CD14-positive monocyte (primary cell): ENCODE measurements at regions not wholly inside any gene's neighbourhood (a gene's known extent, or its start where the extent isn't known, plus 50 kb on each side); places are given as distances from the start of the nearest gene placed in this dataset.

Experiments used
- DNase-seq, 3 donors: peaks; one replicate each; pipeline ENCODE4 v3.0.0-alpha.2; 2011 to 2022
- H2AFZ ChIP-seq: 2 replicates; pipeline ENCODE4 v1.6.0; 2012; ENCODE audit warnings: mild to moderate bottlenecking, low read depth, low read length, inconsistent platforms; ENCODE audit not compliant: insufficient read depth, poor library complexity, severe bottlenecking
- H3K27ac ChIP-seq, 2 donors: 1 replicate in 1 of 2; 2 replicates in 1 of 2; pipeline ENCODE4 v1.5.1; 2012 to 2013; ENCODE audit warnings: low read length in 2 of 2, control low read depth in 1 of 2, inconsistent platforms in 1 of 2, low read depth in 1 of 2, mild to moderate bottlenecking in 1 of 2
- H3K27me3 ChIP-seq, 2 donors: one replicate each; pipeline versions ENCODE4 v1.6.0 to v1.6.1; 2011 to 2013; ENCODE audit warnings: low read length in 2 of 2; ENCODE audit not compliant: control insufficient read depth in 2 of 2, insufficient read depth in 2 of 2
- H3K36me3 ChIP-seq, 2 donors: replicated peaks in 1 of 2; 1 replicate in 1 of 2; 2 replicates in 1 of 2; pipeline versions ENCODE4 v1.5.1 to v1.6.1; 2012 to 2013; ENCODE audit warnings: low read length in 2 of 2, control low read depth in 1 of 2, inconsistent platforms in 1 of 2, mild to moderate bottlenecking in 1 of 2; ENCODE audit not compliant: insufficient read depth in 2 of 2, control insufficient read depth in 1 of 2
- H3K4me1 ChIP-seq, 2 donors: 1 replicate in 1 of 2; 2 replicates in 1 of 2; pipeline versions ENCODE4 v1.5.1 to v1.6.1; 2012 to 2013; ENCODE audit warnings: low read length in 2 of 2, control low read depth in 1 of 2, inconsistent platforms in 1 of 2, mild to moderate bottlenecking in 1 of 2, moderate library complexity in 1 of 2; ENCODE audit not compliant: insufficient read depth in 2 of 2, control insufficient read depth in 1 of 2
- H3K4me2 ChIP-seq: replicated peaks from 2 replicates; pipeline ENCODE3; 2012; ENCODE audit warnings: low read length, moderate library complexity, mild to moderate bottlenecking; ENCODE audit not compliant: poor library complexity, severe bottlenecking; ENCODE audit errors: extremely low read depth
- H3K4me3 ChIP-seq, 3 experiments: fragments of 200-600 bp in 1 of 3; sonication (generic) in 1 of 3; replicated peaks in 1 of 3; 1 replicate in 2 of 3; 2 replicates in 1 of 3; pipeline ENCODE4 v1.5.1; 2011 to 2013; ENCODE audit warnings: low read length in 3 of 3, mild to moderate bottlenecking in 3 of 3, control low read depth in 2 of 3, low read depth in 2 of 3, inconsistent platforms in 1 of 3, moderate library complexity in 1 of 3
- H3K79me2 ChIP-seq: 2 replicates; pipeline ENCODE4 v1.6.0; 2012; ENCODE audit warnings: mild to moderate bottlenecking, control low read depth, inconsistent platforms, low read length, moderate library complexity; ENCODE audit not compliant: insufficient read depth
- H3K9ac ChIP-seq: 2 replicates; pipeline ENCODE4 v1.6.0; 2017; ENCODE audit warnings: low read length, mild to moderate bottlenecking; ENCODE audit not compliant: insufficient read depth, poor library complexity, severe bottlenecking
- H3K9me3 ChIP-seq, 2 donors: replicated peaks in 1 of 2; 1 replicate in 1 of 2; 2 replicates in 1 of 2; pipeline versions ENCODE4 v1.5.1 to v1.6.1; 2012 to 2013; ENCODE audit warnings: low read length in 2 of 2, control low read depth in 1 of 2; ENCODE audit not compliant: control insufficient read depth in 1 of 2, insufficient read depth in 1 of 2
- H4K20me1 ChIP-seq: 2 replicates; pipeline ENCODE4 v1.6.0; 2012; ENCODE audit warnings: mild to moderate bottlenecking, low read length, control low read depth, moderate library complexity; ENCODE audit not compliant: insufficient read depth
- H3K27ac Mint-ChIP-seq, 7 donors: one replicate each; pipeline ENCODE4 v1.8.0; 2020; ENCODE audit warnings: mild to moderate bottlenecking in 7 of 7, mixed read lengths in 7 of 7, moderate library complexity in 6 of 7, inconsistent platforms in 2 of 7
- H3K27me3 Mint-ChIP-seq, 3 donors: one replicate each; pipeline ENCODE4 v1.8.0; 2021 to 2022; ENCODE audit warnings: low read depth in 3 of 3, mild to moderate bottlenecking in 3 of 3, mixed read lengths in 3 of 3, moderate library complexity in 3 of 3, inconsistent platforms in 1 of 3
- H3K36me3 Mint-ChIP-seq, 2 donors: one replicate each; pipeline ENCODE4 v1.8.0; 2020; ENCODE audit warnings: mixed read lengths in 2 of 2, inconsistent platforms in 1 of 2, mild to moderate bottlenecking in 1 of 2
- H3K4me1 Mint-ChIP-seq: one replicate; pipeline ENCODE4 v1.8.0; 2020; ENCODE audit warnings: mild to moderate bottlenecking, mixed read lengths
- H3K4me3 Mint-ChIP-seq, 2 donors: one replicate each; pipeline ENCODE4 v1.8.0; 2020; ENCODE audit warnings: mild to moderate bottlenecking in 2 of 2, mixed read lengths in 2 of 2, moderate library complexity in 1 of 2
- H3K9me3 Mint-ChIP-seq, 7 donors: one replicate each; pipeline ENCODE4 v1.8.0; 2020 to 2022; ENCODE audit warnings: mixed read lengths in 7 of 7, mild to moderate bottlenecking in 6 of 7, moderate library complexity in 6 of 7, inconsistent platforms in 2 of 7
- WGBS: methylation state at CpG from one replicate; pipeline ENCODE4 v1.1.5; 2013; ENCODE audit warnings: missing lambda C conversion rate; ENCODE audit not compliant: insufficient coverage; 5-methylcytosine and 5-hydroxymethylcytosine counted together
- intact Hi-C, 2 donors: fragments of 100-400 bp; cut with micrococcal nuclease; formaldehyde crosslinking; loops; one replicate each; pipeline versions ENCODE4 v1.15.0 to v1.15.1; 2023
- TF ChIP-seq, protein P1 (sequence below): fragments of 200-600 bp; IDR thresholded peaks from one replicate; pipeline ENCODE4 v1.8.0; 2022; ENCODE audit warnings: antibody characterized with exemption, mild to moderate bottlenecking

GRCh38 chr9:18009902-18010301, 431.0 kb downstream of the SH3GL2 start:
- WGBS: no CpG with 5 or more reads among the region's 3 CpGs
- H3K79me2 ChIP-seq: no peaks in the 10 kb centered on the region
- H3K27me3 ChIP-seq: no peaks in the 10 kb centered on the region
- no peaks in the 10 kb centered on the region for H3K36me3 ChIP-seq
- TF ChIP-seq, protein P1, sequence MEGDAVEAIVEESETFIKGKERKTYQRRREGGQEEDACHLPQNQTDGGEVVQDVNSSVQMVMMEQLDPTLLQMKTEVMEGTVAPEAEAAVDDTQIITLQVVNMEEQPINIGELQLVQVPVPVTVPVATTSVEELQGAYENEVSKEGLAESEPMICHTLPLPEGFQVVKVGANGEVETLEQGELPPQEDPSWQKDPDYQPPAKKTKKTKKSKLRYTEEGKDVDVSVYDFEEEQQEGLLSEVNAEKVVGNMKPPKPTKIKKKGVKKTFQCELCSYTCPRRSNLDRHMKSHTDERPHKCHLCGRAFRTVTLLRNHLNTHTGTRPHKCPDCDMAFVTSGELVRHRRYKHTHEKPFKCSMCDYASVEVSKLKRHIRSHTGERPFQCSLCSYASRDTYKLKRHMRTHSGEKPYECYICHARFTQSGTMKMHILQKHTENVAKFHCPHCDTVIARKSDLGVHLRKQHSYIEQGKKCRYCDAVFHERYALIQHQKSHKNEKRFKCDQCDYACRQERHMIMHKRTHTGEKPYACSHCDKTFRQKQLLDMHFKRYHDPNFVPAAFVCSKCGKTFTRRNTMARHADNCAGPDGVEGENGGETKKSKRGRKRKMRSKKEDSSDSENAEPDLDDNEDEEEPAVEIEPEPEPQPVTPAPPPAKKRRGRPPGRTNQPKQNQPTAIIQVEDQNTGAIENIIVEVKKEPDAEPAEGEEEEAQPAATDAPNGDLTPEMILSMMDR: no peak
- H3K4me2 ChIP-seq: no peak overlapping the region
- no peaks in the 10 kb centered on the region for H4K20me1 ChIP-seq
- no peak overlapping the region for H3K4me3 Mint-ChIP-seq
- H3K27me3 Mint-ChIP-seq: peaks cover 0 to 1% (median 0%) of the 10 kb centered on the region in 3 donors
- intact Hi-C loops: no loop called here
- DNase-seq: no peak
- H3K9ac ChIP-seq: no peak overlapping the region
- no peak overlapping the region for H3K27ac Mint-ChIP-seq
- no peak overlapping the region for H3K4me3 ChIP-seq
- no peak overlapping the region for H2AFZ ChIP-seq
- no peak overlapping the region for H3K27ac ChIP-seq
- H3K36me3 Mint-ChIP-seq: no peaks in the 10 kb centered on the region
- H3K4me1 Mint-ChIP-seq: no peaks in the 10 kb centered on the region
- H3K9me3 ChIP-seq: peaks cover 0 to 2% of the 10 kb centered on the region in 2 donors
- no peaks in the 10 kb centered on the region for H3K4me1 ChIP-seq
- peaks cover 0 to 2% (median 0%) of the 10 kb centered on the region in 7 donors for H3K9me3 Mint-ChIP-seq

GRCh38 chr9:18010492-18010891, 431.6 kb downstream of the SH3GL2 start:
- 100% methylated on average over 1 of the region's 5 CpGs for WGBS
- Mint-ChIP-seq H3K9me3 (peaks cover 0 to 2% (median 0%) of the 10 kb centered on the region in 7 donors), H3K27ac (no peak overlapping the region)

More at GRCh38 chr9:18010492-18010891, 431.6 kb downstream of the SH3GL2 start:
- H4K20me1 ChIP-seq: no peaks in the 10 kb centered on the region
- H3K27me3 ChIP-seq: no peaks in the 10 kb centered on the region
- TF ChIP-seq, protein P1: no peak
- H3K4me1 ChIP-seq: no peaks in the 10 kb centered on the region
- peaks cover 0 to 2% of the 10 kb centered on the region in 2 donors for H3K9me3 ChIP-seq
- H3K27ac ChIP-seq: no peak overlapping the region
- H3K79me2 ChIP-seq: no peaks in the 10 kb centered on the region
- Mint-ChIP-seq H3K27me3 (peaks cover 0 to 1% (median 0%) of the 10 kb centered on the region in 3 donors), H3K4me1 (no peaks in the 10 kb centered on the region), H3K4me3 (no peak overlapping the region), H3K36me3 (no peaks in the 10 kb centered on the region)
- H3K9ac ChIP-seq: no peak overlapping the region
- no peak overlapping the region for H2AFZ ChIP-seq
- no peaks in the 10 kb centered on the region for H3K36me3 ChIP-seq
- H3K4me2 ChIP-seq: no peak overlapping the region
- no peak overlapping the region for H3K4me3 ChIP-seq
- no peak for DNase-seq
- intact Hi-C loops: no loop called here
